ENCODE measurements at regions not wholly inside any gene's neighbourhood (a gene's known extent, or its start where the extent isn't known, plus 50 kb on each side); places are given as distances from the start of the nearest gene placed in this dataset.
A peak's percentile ranks its signal among the peaks of the same experiment; 100 is the strongest.

- ATAC-seq (no peak), DNase-seq (ENCODE audit: low spot score) (no peak)
- intact Hi-C loops (cut with DNase I), result no loop called here
These were observed 119.7 kb upstream of the CD82 start for GRCh38 chr11:44445500-44446365.

- no peak for ATAC-seq
- no peak for DNase-seq (ENCODE audit: low spot score)
- intact Hi-C loops (cut with DNase I), result no loop called here
These were observed 119.1 kb upstream of the CD82 start for GRCh38 chr11:44446366-44446762.

GRCh38 chr11:44446996-44447771, 118.3 kb upstream of the CD82 start:
- intact Hi-C loops (cut with DNase I), result no loop called here
- ATAC-seq (no peak), DNase-seq (ENCODE audit: low spot score) (no peak)

- intact Hi-C loops (cut with DNase I), result no loop called here
- ATAC-seq (no peak), DNase-seq (ENCODE audit: low spot score) (no peak)
These were observed 115.0 kb upstream of the CD82 start for GRCh38 chr11:44450295-44450932.

GRCh38 chr11:44451706-44452105, 113.8 kb upstream of the CD82 start:
- ATAC-seq (no peak), DNase-seq (ENCODE audit: low spot score) (no peak)
- intact Hi-C loops (cut with DNase I), result no loop called here

- DNase-seq (ENCODE audit: low spot score), result no peak
- intact Hi-C loops (cut with DNase I), result no loop called here
- ATAC-seq, result no peak
These were observed 112.5 kb upstream of the CD82 start for GRCh38 chr11:44452827-44453572.

- ATAC-seq (no peak), DNase-seq (ENCODE audit: low spot score) (no peak)
- intact Hi-C loops (cut with DNase I), result no loop called here
These were observed 111.6 kb upstream of the CD82 start for GRCh38 chr11:44453871-44454270.

GRCh38 chr11:44454666-44455065, 110.8 kb upstream of the CD82 start:
- ATAC-seq (no peak), DNase-seq (ENCODE audit: low spot score) (no peak)
- intact Hi-C loops (cut with DNase I), result no loop called here

- intact Hi-C loops (cut with DNase I), result no loop called here
- DNase-seq (ENCODE audit: low spot score), result no peak
- ATAC-seq, result no peak
These were observed 108.7 kb upstream of the CD82 start for GRCh38 chr11:44456544-44457300.

GRCh38 chr11:44457862-44458261, 107.6 kb upstream of the CD82 start:
- DNase-seq (ENCODE audit: low spot score), result no peak
- no peak for ATAC-seq
- intact Hi-C loops (cut with DNase I), result no loop called here

- DNase-seq (ENCODE audit: low spot score) (no peak), ATAC-seq (no peak)
- intact Hi-C loops (cut with DNase I), result no loop called here
These were observed 101.7 kb upstream of the CD82 start for GRCh38 chr11:44463751-44464150.

GRCh38 chr11:44464741-44465140, 100.7 kb upstream of the CD82 start:
- intact Hi-C loops (cut with DNase I), result no loop called here
- no peak for ATAC-seq
- DNase-seq (ENCODE audit: low spot score), result no peak

GRCh38 chr11:44466531-44467205, 98.8 kb upstream of the CD82 start:
- DNase-seq (ENCODE audit: low spot score) (no peak), ATAC-seq (peak; percentile 33)
- intact Hi-C loops (cut with DNase I), result no loop called here

- ATAC-seq, result no peak
- intact Hi-C loops (cut with DNase I), result no loop called here
- DNase-seq (ENCODE audit: low spot score), result no peak
These were observed 98.0 kb upstream of the CD82 start for GRCh38 chr11:44467413-44467812.

- intact Hi-C loops (cut with DNase I), result no loop called here
- ATAC-seq, result no peak
These were observed 97.5 kb upstream of the CD82 start for GRCh38 chr11:44467931-44468330.

GRCh38 chr11:44468345-44468988, 97.0 kb upstream of the CD82 start:
- no peak for DNase-seq (ENCODE audit: low spot score)
- no peak for ATAC-seq
- intact Hi-C loops (cut with DNase I), result no loop called here

More at GRCh38 chr11:44467931-44468330, 97.5 kb upstream of the CD82 start:
- no peak for DNase-seq (ENCODE audit: low spot score)

GRCh38 chr11:44469412-44469811, 96.1 kb upstream of the CD82 start:
- ATAC-seq (no peak), DNase-seq (ENCODE audit: low spot score) (no peak)
- intact Hi-C loops (cut with DNase I), result no loop called here

- intact Hi-C loops (cut with DNase I), result no loop called here
- DNase-seq (ENCODE audit: low spot score) (no peak), ATAC-seq (no peak)
These were observed 94.6 kb upstream of the CD82 start for GRCh38 chr11:44470854-44471253.

All from sciatic nerve (tissue), 2 donors.